ENCODE measurements at regions not wholly inside any gene's neighbourhood (a gene's known extent, or its start where the extent isn't known, plus 50 kb on each side); places are given as distances from the start of the nearest gene placed in this dataset.

DNA sequence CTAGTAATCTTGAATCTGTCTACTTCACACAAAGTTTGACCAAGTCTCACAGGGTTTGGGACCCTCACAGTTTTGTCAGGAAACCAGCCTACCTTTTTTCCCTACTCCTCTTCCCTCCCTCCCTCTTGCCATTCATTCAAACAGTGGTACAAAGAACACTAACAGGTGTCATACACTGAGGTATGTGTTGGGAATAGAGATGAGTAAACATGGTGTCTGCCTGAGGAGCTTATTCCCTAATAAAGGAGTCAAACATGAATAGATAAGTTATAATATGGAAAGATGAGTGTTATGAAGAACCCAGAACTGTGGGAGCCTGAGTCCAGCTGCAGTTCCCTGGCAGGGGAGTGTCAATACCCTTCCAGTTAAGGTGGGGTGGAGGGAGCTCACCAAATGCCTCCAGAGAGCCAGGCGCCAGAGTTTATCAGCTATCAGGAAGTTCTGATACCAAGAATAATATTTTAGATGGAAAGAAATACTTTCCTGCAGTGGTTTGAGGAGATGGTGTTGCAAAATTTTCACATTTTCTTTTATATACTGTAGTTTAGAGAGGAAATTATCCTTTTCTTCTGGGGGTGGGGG is 183.4 kb upstream of the NR3C1 start:
- 74 to 96% (median 85%) methylated on average over 1 of the region's 1 CpG for WGBS, 5 donors
- Histone ChIP-seq H3K9me3 (no peaks in the 10 kb centered on the region), H3K27ac (no peak overlapping the region), H3K27me3 (replicated peaks in 1 of 7) (no peaks in the 10 kb centered on the region), H3K36me3 (no peaks in the 10 kb centered on the region), H3K4me3 (no peak overlapping the region), H3K4me1 (peaks cover 0 to 16% (median 9%) of the 10 kb centered on the region in 6 donors)
- no peak for DNase-seq
- intact Hi-C loops (cut with DNase I; ENCODE audit: low total_unique reads) = no loop called here
- TF ChIP-seq, protein P1, sequence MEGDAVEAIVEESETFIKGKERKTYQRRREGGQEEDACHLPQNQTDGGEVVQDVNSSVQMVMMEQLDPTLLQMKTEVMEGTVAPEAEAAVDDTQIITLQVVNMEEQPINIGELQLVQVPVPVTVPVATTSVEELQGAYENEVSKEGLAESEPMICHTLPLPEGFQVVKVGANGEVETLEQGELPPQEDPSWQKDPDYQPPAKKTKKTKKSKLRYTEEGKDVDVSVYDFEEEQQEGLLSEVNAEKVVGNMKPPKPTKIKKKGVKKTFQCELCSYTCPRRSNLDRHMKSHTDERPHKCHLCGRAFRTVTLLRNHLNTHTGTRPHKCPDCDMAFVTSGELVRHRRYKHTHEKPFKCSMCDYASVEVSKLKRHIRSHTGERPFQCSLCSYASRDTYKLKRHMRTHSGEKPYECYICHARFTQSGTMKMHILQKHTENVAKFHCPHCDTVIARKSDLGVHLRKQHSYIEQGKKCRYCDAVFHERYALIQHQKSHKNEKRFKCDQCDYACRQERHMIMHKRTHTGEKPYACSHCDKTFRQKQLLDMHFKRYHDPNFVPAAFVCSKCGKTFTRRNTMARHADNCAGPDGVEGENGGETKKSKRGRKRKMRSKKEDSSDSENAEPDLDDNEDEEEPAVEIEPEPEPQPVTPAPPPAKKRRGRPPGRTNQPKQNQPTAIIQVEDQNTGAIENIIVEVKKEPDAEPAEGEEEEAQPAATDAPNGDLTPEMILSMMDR (IDR thresholded peaks at IDR 0.05 in 8 of 11, conservative IDR thresholded peaks at IDR 0.05 in 3 of 11) = no peak
- TF ChIP-seq POLR2A (IDR thresholded peaks at IDR 0.05) (no peak), POLR2AphosphoS5 (IDR thresholded peaks at IDR 0.05) (no peak)

- intact Hi-C loops (cut with DNase I; ENCODE audit: low total_unique reads) = no loop called here
- no peaks in the 10 kb centered on the region for H3K27me3 ChIP-seq (replicated peaks in 1 of 7)
- H3K27ac ChIP-seq = no peak overlapping the region
- H3K4me1 ChIP-seq = peaks cover 0 to 16% (median 9%) of the 10 kb centered on the region in 6 donors
- H3K4me3 ChIP-seq = no peak overlapping the region
- no peak for DNase-seq
- no peak for TF ChIP-seq POLR2A (IDR thresholded peaks at IDR 0.05)
- no peak for TF ChIP-seq POLR2AphosphoS5 (IDR thresholded peaks at IDR 0.05)
- TF ChIP-seq, protein P1 (IDR thresholded peaks at IDR 0.05 in 8 of 11, conservative IDR thresholded peaks at IDR 0.05 in 3 of 11) = no peak
- no peaks in the 10 kb centered on the region for H3K36me3 ChIP-seq
- no peaks in the 10 kb centered on the region for H3K9me3 ChIP-seq
These were observed 182.5 kb upstream of the NR3C1 start for GRCh38 chr5:143585970-143586369.

- H3K4me1 ChIP-seq = peaks cover 0 to 11% (median 5%) of the 10 kb centered on the region in 6 donors
- no peaks in the 10 kb centered on the region for H3K27me3 ChIP-seq (replicated peaks in 1 of 7)
- WGBS, 5 donors = 15 to 39% (median 25%) methylated on average over 1 of the region's 1 CpG
- TF ChIP-seq POLR2A (IDR thresholded peaks at IDR 0.05) (no peak), POLR2AphosphoS5 (IDR thresholded peaks at IDR 0.05) (no peak)
- TF ChIP-seq, protein P1 (IDR thresholded peaks at IDR 0.05 in 8 of 11, conservative IDR thresholded peaks at IDR 0.05 in 3 of 11) = no peak
- intact Hi-C loops (cut with DNase I; ENCODE audit: low total_unique reads) = no loop called here
- H3K9me3 ChIP-seq = no peaks in the 10 kb centered on the region
- DNase-seq = no peak
- no peaks in the 10 kb centered on the region for H3K36me3 ChIP-seq
- no peak overlapping the region for H3K4me3 ChIP-seq
- no peak overlapping the region for H3K27ac ChIP-seq
These were observed 179.9 kb upstream of the NR3C1 start for GRCh38 chr5:143583409-143583808.

DNA sequence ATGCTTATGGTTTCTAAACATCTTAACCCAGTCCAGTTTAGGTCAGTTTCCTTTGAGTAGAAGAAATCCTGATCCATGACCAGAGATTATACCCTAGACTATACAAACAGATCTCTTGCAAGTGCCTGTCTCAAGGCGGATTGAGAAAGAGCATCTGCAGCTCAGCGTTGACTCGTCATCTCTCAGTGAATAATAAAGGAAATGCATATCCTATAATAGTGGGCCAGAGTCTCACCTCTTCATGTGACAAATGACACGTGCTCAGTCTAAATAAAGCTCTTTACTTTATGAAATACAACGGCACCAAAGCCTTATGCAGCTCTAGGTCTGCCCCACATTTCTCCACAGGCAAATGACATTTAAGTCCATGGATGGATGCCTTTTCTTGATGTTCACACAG is 179.4 kb upstream of the NR3C1 start:
- Histone ChIP-seq H3K9me3 (no peaks in the 10 kb centered on the region), H3K4me3 (no peak overlapping the region), H3K4me1 (peaks cover 0 to 11% (median 5%) of the 10 kb centered on the region in 6 donors), H3K27ac (no peak overlapping the region), H3K27me3 (replicated peaks in 1 of 7) (no peaks in the 10 kb centered on the region), H3K36me3 (no peaks in the 10 kb centered on the region)
- WGBS, 5 donors = 28 to 50% (median 43%) methylated on average over 5 of the region's 5 CpGs
- intact Hi-C loops (cut with DNase I; ENCODE audit: low total_unique reads) = no loop called here
- no peak for TF ChIP-seq POLR2A (IDR thresholded peaks at IDR 0.05)
- TF ChIP-seq POLR2AphosphoS5 (IDR thresholded peaks at IDR 0.05) = no peak
- TF ChIP-seq, protein P1 (IDR thresholded peaks at IDR 0.05 in 8 of 11, conservative IDR thresholded peaks at IDR 0.05 in 3 of 11) = no peak
- DNase-seq = no peak

All from spleen (tissue), 11 donors.